Liver (tissue), 8 donors: ENCODE measurements at regions not wholly inside any gene's neighbourhood (a gene's known extent, or its start where the extent isn't known, plus 50 kb on each side); places are given as distances from the start of the nearest gene placed in this dataset.

Experiments used
- DNase-seq: peaks from one replicate; pipeline ENCODE4 v3.0.0-alpha.2; 2017; ENCODE audit warnings: low spot score
- H3K27ac ChIP-seq, 2 donors: one replicate each; pipeline ENCODE4 v1.7.0; 2013; ENCODE audit warnings: inconsistent platforms in 2 of 2, low read length in 2 of 2, control low read depth in 1 of 2, low read depth in 1 of 2, mild to moderate bottlenecking in 1 of 2
- H3K27me3 ChIP-seq, 4 donors: one replicate each; pipeline versions ENCODE4 v1.6.1 to v1.7.0; 2013; ENCODE audit warnings: low read length in 3 of 4, inconsistent platforms in 1 of 4, mild to moderate bottlenecking in 1 of 4, moderate library complexity in 1 of 4; ENCODE audit not compliant: control insufficient read depth in 4 of 4, insufficient read depth in 4 of 4
- H3K36me3 ChIP-seq, 4 donors: one replicate each; pipeline versions ENCODE4 v1.6.1 to v1.7.0; 2013; ENCODE audit warnings: low read length in 3 of 4, mild to moderate bottlenecking in 3 of 4, low read depth in 1 of 4, moderate library complexity in 1 of 4; ENCODE audit not compliant: control insufficient read depth in 4 of 4, insufficient read depth in 3 of 4
- H3K4me1 ChIP-seq, 4 donors: one replicate each; pipeline versions ENCODE4 v1.6.1 to v1.7.0; 2013; ENCODE audit warnings: low read length in 3 of 4, mild to moderate bottlenecking in 3 of 4, moderate library complexity in 1 of 4; ENCODE audit not compliant: control insufficient read depth in 4 of 4, insufficient read depth in 4 of 4
- H3K4me3 ChIP-seq, 3 donors: one replicate each; pipeline versions ENCODE4 v1.6.1 to v1.7.0; 2013; ENCODE audit warnings: low read length in 3 of 3, control low read depth in 1 of 3, low read depth in 1 of 3, mild to moderate bottlenecking in 1 of 3
- H3K9ac ChIP-seq, 2 donors: one replicate each; pipeline ENCODE4 v1.7.0; 2013; ENCODE audit warnings: low read length in 2 of 2, mild to moderate bottlenecking in 2 of 2, moderate library complexity in 2 of 2, control low read depth in 1 of 2, low read depth in 1 of 2
- H3K9me3 ChIP-seq, 4 donors: one replicate each; pipeline versions ENCODE4 v1.6.1 to v1.7.0; 2013; ENCODE audit warnings: low read length in 3 of 4; ENCODE audit not compliant: control insufficient read depth in 4 of 4
- ATF3 ChIP-seq: IDR thresholded peaks from 2 replicates; pipeline ENCODE4 v1.6.1; 2016; ENCODE audit warnings: antibody characterized with exemption
- CTCF ChIP-seq: fragments of 150-350 bp; IDR thresholded peaks from 2 replicates; pipeline ENCODE4 v1.5.1; 2017; ENCODE audit warnings: improper control_type of control experiment, low read depth, low read length; ENCODE audit not compliant: missing input control
- EGR1 ChIP-seq, 2 donors: IDR thresholded peaks; 2 replicates each; pipeline ENCODE4 v1.6.1; 2016 to 2018; ENCODE audit warnings: antibody characterized with exemption in 2 of 2, low read depth in 2 of 2
- FOXA1 ChIP-seq: IDR thresholded peaks from 2 replicates; pipeline ENCODE4 v1.6.1; 2016; ENCODE audit warnings: antibody characterized with exemption
- FOXA2 ChIP-seq: IDR thresholded peaks from 2 replicates; pipeline ENCODE4 v1.6.1; 2016; ENCODE audit warnings: antibody characterized with exemption
- GABPA ChIP-seq, 2 donors: IDR thresholded peaks in 1 of 2; conservative IDR thresholded peaks in 1 of 2; 2 replicates each; pipeline ENCODE4 v1.6.1; 2016; ENCODE audit warnings: antibody characterized with exemption in 2 of 2, mild to moderate bottlenecking in 1 of 2, moderate library complexity in 1 of 2
- HNF4A ChIP-seq, 2 donors: conservative IDR thresholded peaks; 2 replicates each; pipeline ENCODE4 v1.6.1; 2016; ENCODE audit warnings: antibody characterized with exemption in 2 of 2, mild to moderate bottlenecking in 2 of 2
- HNF4G ChIP-seq: IDR thresholded peaks from 2 replicates; pipeline ENCODE4 v1.6.1; 2016; ENCODE audit warnings: antibody characterized with exemption
- JUND ChIP-seq, 2 donors: IDR thresholded peaks; 2 replicates each; pipeline ENCODE4 v1.6.1; 2016; ENCODE audit warnings: antibody characterized with exemption in 2 of 2
- MAX ChIP-seq: IDR thresholded peaks from 2 replicates; pipeline ENCODE4 v1.6.1; 2016; ENCODE audit warnings: antibody characterized with exemption
- NR2F2 ChIP-seq: IDR thresholded peaks from 2 replicates; pipeline ENCODE4 v1.6.1; 2016; ENCODE audit warnings: antibody characterized with exemption
- RAD21 ChIP-seq, 2 donors: IDR thresholded peaks; 2 replicates each; pipeline ENCODE4 v1.6.1; 2016; ENCODE audit warnings: antibody characterized with exemption in 2 of 2, mild to moderate bottlenecking in 2 of 2
- RXRA ChIP-seq, 2 donors: IDR thresholded peaks; 2 replicates each; pipeline ENCODE4 v1.6.1; 2017 to 2018; ENCODE audit warnings: antibody characterized with exemption in 2 of 2, mild to moderate bottlenecking in 1 of 2
- SP1 ChIP-seq: IDR thresholded peaks from 2 replicates; pipeline ENCODE4 v1.6.1; 2018; ENCODE audit warnings: antibody characterized with exemption, mild to moderate bottlenecking
- TAF1 ChIP-seq: conservative IDR thresholded peaks from 2 replicates; pipeline ENCODE4 v1.6.1; 2016; ENCODE audit warnings: antibody characterized with exemption, mild to moderate bottlenecking
- YY1 ChIP-seq: IDR thresholded peaks from 2 replicates; pipeline ENCODE4 v1.6.1; 2016; ENCODE audit warnings: antibody characterized with exemption, mild to moderate bottlenecking
- ZBTB33 ChIP-seq: IDR thresholded peaks from 2 replicates; pipeline ENCODE4 v1.6.1; 2016; ENCODE audit warnings: antibody characterized with exemption
- WGBS: extraction: QIAGEN DNeasy Blood & Tissue Kit; methylation state at CpG from one replicate; pipeline ENCODE4 v1.1.7; 2013; 5-methylcytosine and 5-hydroxymethylcytosine counted together
- TF ChIP-seq, protein P1 (sequence below): IDR thresholded peaks from 2 replicates; pipeline ENCODE4 v1.6.1; 2016; ENCODE audit warnings: antibody characterized with exemption, mild to moderate bottlenecking
- donor health status: healthy.
- donor health status: healthy.
- donor health status: healthy.
- donor health status: healthy.
- donor health status: healthy.

DNA sequence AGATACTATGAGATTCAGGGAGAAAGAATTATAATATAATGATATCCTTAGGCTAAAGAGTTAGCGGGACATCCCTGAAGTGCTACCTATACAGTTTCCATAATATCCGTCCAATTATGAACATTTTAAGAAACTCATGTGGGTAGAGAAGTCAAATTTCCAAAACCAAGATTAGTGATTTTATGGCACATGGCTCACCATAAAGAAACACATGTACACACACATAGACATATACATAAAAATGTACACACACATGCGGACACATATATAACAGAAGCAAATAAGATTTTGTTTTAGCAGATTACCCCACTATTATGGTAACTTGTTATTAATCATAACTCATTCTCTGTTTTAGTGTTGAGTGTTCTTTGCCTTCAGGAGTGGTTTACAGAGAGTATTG lies 566.7 kb upstream of the NEGR1 start:
- H3K4me3 ChIP-seq, result no peak overlapping the region
- DNase-seq, result no peak
- no peaks in the 10 kb centered on the region for H3K9me3 ChIP-seq
- H3K4me1 ChIP-seq, result no peaks in the 10 kb centered on the region
- no peak overlapping the region for H3K9ac ChIP-seq
- H3K36me3 ChIP-seq, result no peaks in the 10 kb centered on the region
- H3K27ac ChIP-seq, result no peak overlapping the region
- WGBS, result 90% methylated on average over 3 of the region's 3 CpGs
- peaks cover 0 to 2% (median 0%) of the 10 kb centered on the region in 4 donors for H3K27me3 ChIP-seq
- TF ChIP-seq RAD21 (IDR thresholded peaks at IDR 0.05) (no peak), ATF3 (no peak), TAF1 (no peak), JUND (IDR thresholded peaks at IDR 0.05) (no peak), GABPA (IDR thresholded peaks at IDR 0.05 in 1 of 2, conservative IDR thresholded peaks at IDR 0.05 in 1 of 2) (no peak), ZBTB33 (no peak), HNF4G (no peak), CTCF (no peak), HNF4A (conservative IDR thresholded peaks at IDR 0.05) (no peak), FOXA2 (no peak), SP1 (no peak), FOXA1 (no peak)
- TF ChIP-seq, protein P1, sequence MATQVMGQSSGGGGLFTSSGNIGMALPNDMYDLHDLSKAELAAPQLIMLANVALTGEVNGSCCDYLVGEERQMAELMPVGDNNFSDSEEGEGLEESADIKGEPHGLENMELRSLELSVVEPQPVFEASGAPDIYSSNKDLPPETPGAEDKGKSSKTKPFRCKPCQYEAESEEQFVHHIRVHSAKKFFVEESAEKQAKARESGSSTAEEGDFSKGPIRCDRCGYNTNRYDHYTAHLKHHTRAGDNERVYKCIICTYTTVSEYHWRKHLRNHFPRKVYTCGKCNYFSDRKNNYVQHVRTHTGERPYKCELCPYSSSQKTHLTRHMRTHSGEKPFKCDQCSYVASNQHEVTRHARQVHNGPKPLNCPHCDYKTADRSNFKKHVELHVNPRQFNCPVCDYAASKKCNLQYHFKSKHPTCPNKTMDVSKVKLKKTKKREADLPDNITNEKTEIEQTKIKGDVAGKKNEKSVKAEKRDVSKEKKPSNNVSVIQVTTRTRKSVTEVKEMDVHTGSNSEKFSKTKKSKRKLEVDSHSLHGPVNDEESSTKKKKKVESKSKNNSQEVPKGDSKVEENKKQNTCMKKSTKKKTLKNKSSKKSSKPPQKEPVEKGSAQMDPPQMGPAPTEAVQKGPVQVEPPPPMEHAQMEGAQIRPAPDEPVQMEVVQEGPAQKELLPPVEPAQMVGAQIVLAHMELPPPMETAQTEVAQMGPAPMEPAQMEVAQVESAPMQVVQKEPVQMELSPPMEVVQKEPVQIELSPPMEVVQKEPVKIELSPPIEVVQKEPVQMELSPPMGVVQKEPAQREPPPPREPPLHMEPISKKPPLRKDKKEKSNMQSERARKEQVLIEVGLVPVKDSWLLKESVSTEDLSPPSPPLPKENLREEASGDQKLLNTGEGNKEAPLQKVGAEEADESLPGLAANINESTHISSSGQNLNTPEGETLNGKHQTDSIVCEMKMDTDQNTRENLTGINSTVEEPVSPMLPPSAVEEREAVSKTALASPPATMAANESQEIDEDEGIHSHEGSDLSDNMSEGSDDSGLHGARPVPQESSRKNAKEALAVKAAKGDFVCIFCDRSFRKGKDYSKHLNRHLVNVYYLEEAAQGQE, result no peak

DNA sequence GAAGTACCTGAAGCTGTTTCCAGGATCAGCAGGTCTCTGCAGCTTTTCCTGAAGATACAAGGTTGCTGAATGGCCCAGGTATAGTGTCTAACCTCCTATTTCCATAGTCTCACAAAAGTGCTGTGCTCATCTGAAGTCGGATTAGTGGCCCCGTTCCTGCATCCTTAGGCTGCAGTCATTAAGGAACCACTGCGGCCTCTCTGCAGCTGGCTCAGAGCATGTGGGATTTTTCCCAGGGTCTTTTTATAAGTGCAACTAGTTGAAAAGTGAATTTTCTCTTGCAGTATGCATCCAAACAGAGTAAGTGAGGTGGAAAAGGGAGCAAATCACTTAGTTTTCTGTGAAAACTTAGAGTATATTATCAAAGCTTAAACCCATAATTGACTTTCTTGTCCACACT lies 565.3 kb upstream of the NEGR1 start:
- H3K27me3 ChIP-seq, result peaks cover 0 to 2% (median 0%) of the 10 kb centered on the region in 4 donors
- H3K9ac ChIP-seq, result no peak overlapping the region
- no peak for DNase-seq
- H3K27ac ChIP-seq, result no peak overlapping the region
- no peak overlapping the region for H3K4me3 ChIP-seq
- H3K4me1 ChIP-seq, result no peaks in the 10 kb centered on the region
- H3K36me3 ChIP-seq, result no peaks in the 10 kb centered on the region
- WGBS, result 73% methylated on average over 3 of the region's 3 CpGs
- H3K9me3 ChIP-seq, result no peaks in the 10 kb centered on the region
- TF ChIP-seq MAX, result no peak
- TF ChIP-seq EGR1 (IDR thresholded peaks at IDR 0.05; ENCODE audit: low read depth in 2 of 2), result no peak
- TF ChIP-seq, protein P1, result no peak
- no peak for TF ChIP-seq YY1
- no peak for TF ChIP-seq JUND (IDR thresholded peaks at IDR 0.05)
- TF ChIP-seq RAD21 (IDR thresholded peaks at IDR 0.05), result no peak
- TF ChIP-seq SP1, result no peak
- no peak for TF ChIP-seq CTCF
- no peak for TF ChIP-seq FOXA2
- no peak for TF ChIP-seq HNF4A (conservative IDR thresholded peaks at IDR 0.05)
- no peak for TF ChIP-seq GABPA (IDR thresholded peaks at IDR 0.05 in 1 of 2, conservative IDR thresholded peaks at IDR 0.05 in 1 of 2)
- TF ChIP-seq ATF3, result no peak
- TF ChIP-seq RXRA (IDR thresholded peaks at IDR 0.05), result no peak
- no peak for TF ChIP-seq TAF1
- TF ChIP-seq NR2F2, result no peak
